8988T (cell line): ENCODE measurements at regions not wholly inside any gene's neighbourhood (a gene's known extent, or its start where the extent isn't known, plus 50 kb on each side); places are given as distances from the start of the nearest gene placed in this dataset.

Experiments used
- DNase-seq: peaks from one replicate; pipeline ENCODE4 v3.0.0; 2011

DNA sequence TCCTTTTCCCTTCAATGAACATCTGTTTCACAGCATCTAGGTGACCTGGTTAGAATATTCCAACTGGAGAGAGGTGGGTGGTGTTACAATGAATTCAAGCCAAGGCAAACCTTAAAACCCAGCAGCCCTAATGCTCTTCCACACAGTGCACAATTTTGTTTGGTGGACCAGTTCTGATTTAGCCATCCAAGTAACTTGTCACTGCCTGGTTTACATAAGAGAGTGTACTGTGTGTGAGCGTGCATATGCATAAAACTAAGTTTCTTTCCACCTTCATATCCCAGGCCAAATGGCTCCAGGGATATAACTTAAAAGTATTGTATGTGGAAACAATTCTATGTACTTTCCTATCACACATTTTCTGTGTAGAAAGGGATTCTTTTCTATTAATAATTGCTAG lies 200.4 kb upstream of the FAR2 start:
- DNase-seq = no peak

DNA sequence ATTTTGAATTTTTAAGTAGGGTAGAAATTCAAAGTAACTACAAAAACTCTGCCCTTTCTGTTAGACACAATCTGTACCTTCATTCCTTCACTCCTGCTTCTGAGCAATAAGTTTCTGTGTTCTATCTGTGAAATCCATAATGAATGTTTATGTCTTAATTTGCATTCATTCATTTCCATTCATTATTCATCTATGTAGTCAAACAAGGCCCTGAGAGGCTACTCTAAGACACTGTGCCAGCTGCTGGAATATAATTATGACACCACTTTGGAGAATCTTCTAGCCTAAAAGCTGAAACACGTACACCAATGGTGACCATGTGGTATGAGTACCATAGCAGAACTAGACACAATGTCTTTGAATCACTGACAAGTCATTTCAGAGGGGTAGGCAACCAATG lies 199.9 kb upstream of the FAR2 start:
- DNase-seq = no peak

DNA sequence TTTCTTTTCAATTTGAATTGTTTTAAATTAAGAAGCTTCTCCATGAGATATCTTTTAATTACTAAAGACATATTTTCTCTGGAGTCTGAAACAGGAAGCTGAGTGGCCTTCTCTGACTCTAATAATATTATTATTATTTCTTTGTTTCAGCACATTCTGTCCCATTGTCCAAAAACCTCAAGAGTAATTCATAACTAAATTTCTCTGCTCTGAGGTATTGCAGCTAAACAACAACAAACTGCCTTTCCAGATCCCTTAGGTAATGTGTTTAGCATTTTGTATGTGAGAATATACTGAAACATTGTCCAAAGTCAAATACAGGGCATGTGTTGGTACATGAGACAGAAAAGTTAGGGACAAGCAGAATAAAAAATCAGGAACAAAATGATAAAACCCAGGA lies 199.0 kb upstream of the FAR2 start:
- no peak for DNase-seq

DNA sequence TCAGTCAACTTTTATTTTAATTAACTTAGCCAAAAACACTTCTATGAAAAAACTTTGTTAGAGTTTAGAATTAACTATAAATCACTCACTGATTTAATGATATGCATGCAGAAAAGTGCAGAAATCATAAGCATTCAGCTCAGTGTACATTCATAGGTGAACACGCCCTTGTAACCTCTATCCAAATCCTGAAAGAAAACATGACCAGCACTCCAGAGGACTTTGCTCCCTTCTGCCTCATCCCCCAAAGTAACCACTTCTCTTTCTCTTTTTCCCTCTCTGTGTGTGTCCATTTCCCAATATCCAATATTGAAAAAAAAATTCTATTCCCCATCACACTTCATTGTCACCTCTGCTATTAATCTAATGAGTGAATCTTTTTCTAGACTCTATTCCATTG lies 197.1 kb upstream of the FAR2 start:
- no peak for DNase-seq

DNA sequence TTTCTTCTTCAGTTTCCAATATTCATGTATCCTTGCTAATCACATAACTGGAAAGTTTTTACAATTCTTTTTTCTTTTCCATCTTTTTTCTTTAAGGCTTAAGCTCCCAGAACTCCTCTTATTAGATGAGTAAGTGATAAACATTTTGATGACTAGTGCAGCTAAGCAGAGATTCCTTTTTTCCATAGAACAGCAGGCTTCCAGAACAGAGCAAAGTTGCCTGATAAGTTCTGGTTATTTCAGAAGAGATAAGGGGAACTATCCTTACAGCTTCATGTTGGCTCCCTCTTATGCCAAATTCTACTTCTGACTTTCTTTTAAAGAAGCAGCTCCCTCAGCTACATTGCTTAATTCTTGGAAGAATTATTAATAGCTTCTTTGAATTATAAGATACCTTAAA lies 194.7 kb upstream of the FAR2 start:
- DNase-seq = no peak

DNA sequence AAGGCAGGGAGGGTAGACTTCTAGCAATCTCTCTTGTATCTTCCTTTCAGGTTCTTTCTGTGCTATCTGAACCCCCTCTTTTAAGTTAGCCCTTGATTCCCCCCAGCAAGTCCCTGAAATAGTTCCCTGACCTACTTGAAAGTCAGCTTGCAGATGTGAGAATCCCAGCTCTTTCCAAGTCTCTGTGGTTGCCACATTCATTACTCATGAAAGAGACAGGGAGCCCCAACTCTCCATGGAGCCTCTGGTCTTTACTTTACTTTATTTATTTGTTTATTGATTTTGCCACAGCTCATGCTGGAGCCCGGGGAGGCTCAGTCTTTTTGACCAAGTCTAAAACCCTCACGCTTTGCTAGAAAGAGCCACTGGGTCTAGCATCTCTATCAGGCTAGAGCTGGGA lies 193.6 kb upstream of the FAR2 start:
- DNase-seq = no peak

DNA sequence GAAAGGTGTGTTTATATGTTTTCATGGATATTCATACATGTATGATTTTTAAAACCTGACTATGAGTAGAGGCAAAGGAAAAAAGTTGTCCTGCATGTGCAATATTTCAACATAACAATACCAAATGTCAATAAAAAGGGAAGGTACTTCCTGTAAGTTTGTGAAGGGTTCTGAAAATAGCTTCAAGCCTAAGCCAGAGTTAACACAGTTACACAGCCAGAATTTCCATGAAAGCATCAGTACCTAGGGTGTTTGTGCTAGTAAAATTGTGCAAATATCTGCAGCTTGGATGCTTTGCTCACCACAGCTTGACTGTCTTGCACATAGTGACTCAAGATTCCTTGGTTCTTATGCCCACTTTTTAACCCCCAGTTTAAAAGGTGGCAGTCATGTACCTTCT lies 193.1 kb upstream of the FAR2 start:
- no peak for DNase-seq

DNA sequence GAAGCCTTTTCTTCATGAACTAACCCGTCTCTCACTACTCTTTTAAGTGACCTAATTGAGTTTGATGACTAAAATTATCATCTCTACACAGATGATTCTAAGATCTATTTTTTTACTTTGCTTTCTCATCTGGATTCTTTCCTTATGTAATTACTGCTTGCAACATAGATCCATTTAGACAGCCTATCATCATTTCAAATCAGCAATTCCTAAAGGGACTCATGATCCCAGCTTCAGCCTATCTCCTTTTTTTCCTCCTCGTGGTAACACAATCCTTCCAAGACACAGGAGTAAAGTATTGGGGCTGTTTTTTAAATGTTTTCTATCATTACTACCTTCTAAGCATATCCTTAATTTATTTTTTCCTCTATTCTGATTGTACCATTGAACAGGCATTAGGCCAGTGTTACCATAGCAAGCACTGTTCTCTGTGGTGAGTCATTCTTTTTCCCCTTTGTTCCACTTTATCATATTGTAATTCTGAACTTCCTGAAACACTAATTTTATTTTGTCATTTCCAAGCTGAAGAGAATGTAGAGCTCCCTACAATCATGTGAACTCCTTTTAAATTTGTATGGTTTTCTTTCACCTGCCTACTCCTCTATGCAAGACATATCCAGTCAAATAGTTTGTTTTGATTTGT lies 190.4 kb upstream of the FAR2 start:
- DNase-seq = no peak

DNA sequence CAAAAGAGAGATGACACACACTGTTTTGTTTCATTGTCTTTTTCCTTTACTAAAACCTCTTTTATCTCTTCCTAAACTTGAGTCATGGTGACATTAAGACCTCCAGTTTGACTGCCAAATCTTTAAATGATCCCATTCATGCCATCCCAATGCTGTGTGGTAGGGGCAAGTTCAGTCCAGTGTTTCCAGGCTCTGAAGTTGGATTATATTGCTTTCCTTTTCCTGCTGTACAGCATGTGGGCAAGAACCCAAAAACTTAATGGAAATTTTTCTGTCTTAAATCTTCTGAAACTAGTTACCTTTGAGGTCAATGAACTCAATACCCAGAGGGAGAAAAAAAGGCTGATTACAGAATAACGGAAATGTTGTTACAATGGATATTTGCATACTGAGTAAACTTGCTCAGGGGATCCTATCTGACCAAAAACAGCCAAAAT lies 187.1 kb upstream of the FAR2 start:
- no peak for DNase-seq

DNA sequence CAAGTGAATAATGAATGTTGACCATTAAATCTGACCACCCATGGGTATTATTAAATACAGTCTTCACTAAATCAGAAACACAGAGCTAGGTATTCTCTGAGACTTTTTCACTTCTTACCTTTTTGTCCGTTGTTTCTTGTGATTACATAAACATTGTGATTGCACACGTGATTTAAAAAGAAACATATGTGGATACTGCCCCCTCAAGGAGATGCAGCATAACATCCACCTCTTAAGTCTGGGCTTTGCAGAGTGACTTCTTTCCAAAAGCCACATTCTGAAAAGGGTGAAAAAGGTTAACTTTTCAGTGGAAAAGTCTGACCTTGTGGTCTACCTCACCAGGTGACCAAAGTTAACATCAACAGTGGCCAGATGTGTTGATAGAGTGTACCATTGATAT lies 185.5 kb upstream of the FAR2 start:
- no peak for DNase-seq

DNA sequence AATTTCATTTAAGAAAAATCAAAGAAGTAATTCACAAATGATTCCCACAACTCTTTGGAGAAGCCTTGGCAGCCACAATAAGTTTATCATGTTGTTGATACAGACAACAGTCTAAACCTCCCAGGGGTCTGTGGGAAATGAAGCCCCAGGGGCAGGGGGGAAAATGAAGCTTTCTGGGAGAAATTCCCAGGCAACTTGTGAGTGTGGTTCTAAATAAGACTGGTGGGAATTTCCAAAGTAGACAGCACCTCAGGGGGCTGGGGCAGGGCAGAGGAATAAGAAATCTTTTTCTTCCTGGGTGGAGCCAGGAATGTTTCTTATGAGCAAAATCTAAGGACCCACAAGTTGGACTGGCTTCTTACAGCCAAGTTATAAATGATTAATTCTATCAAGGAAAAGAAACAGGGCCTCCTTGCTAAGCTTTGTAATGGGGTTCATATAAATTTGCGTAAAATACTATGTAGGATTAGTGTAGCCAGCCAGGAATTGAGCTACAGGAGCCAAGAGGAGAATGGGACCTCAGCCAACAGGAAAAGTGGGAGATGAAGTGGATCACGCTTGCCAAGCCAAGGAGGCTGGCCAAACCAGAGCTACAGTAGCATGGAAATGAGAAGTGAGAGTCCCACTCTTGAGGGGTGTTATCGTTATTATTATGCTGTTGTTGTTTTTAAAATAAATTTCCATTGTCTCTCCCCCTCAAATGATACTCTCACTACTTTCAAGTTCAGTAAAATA lies 182.9 kb upstream of the FAR2 start:
- no peak for DNase-seq

DNA sequence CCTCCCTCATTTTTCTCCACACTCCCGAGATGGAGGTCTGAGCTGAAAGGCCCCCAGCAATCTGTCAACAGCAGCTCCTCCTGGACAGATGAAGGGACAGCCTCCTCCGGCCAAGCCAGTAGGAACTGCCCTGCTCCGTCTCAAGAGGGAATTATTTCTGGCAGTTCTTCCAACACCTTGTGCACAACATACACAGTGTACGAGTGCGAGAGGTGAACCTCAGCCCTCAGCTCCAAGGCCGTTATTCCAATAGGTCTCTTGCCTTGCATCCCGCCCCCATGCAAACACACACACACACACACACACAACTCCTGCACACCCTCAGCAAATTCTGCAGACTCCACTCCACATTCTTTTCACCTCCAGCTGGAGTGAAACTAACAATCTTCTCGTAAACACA lies 181.7 kb upstream of the FAR2 start:
- DNase-seq = no peak

DNA sequence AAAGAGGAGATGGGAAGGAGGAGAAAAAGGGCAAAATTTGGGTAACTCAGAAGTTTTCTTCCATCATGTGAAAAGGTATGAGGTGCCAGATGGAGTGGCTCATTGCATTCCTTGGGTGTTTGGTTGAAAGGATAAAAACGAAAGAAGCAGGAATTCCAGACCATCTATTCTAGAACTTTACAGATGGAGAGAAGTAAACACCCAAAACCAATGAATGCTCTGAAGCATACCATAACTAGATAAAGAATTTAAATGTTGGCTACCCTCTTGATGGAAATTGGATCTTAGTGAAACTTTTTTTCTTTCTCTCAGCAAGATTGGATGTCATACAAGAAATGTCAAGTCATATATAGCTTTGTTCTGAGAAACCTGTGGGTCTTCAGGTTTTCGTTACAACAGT lies 175.6 kb upstream of the FAR2 start:
- no peak for DNase-seq

DNA sequence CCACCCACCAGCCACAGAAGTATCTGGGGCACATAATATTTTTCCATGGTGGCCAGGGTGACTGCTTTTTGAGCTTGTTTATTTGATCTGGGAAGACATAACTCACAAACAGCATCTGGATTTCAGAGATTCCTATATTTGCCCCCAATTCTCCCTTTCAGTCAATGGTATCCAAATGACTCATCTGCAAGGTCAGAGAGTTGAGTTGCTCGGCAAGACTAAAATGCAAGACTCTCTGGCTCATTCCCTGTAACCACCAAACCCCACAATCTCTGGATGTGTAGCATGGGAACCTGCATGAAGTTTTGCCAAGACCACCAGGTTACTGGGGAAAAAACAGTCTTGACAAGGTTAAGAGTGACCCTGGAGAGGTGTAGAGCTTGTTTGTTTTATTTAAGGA lies 174.9 kb upstream of the FAR2 start:
- no peak for DNase-seq

DNA sequence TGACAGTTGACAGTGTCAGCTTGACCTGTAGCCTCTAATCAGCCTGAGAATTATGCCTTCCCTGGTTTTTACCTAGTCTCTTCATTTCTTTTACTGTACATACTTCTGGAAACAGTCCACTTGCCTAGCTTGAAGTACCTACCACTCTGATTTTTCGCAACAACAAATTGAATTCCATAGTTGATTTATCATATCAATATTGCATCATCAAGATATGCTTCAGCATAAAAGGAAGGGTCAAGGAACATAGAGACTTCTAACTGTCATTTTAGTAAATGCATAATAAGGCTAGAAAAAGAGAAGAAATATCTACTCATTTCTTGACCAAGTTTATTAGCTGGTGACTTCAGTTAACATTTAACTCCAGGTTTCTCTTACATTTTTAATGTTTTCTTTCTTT lies 174.2 kb upstream of the FAR2 start:
- DNase-seq = no peak

DNA sequence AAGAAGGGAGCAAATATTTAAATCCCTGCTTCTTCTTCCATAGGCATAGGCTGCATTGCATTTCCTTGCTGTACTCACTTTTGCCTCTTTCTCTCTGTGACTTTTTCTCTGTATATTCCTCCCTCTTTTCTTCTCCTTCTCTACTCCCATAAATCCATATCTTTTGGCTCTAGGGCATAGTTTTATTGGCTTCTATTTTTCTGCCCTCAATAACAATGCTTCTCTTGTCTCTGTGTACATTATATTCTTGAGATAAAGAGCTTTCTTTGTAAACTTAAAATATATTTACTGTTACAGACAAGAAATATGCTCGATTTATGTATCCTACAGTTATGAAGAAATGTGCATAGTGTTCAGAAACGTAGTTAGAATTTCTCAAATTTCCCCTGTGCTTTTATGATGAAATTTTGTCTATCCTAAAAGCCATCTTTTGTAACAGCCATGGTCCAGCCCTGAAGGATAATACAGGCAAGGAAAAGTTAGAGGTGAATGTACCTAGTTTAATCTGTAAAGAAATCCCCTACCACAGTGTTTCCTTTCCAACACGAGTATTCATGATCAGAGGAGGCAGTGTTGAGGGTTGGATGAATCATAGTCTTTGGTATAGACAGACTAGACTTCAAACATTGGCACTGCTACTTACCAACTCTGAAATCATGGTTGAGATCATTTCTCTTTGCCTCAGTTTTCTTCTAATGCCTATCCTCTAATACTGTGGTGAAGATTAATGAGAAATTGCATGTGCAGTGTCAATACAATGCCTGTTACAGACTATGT lies 173.3 kb upstream of the FAR2 start:
- DNase-seq = no peak

DNA sequence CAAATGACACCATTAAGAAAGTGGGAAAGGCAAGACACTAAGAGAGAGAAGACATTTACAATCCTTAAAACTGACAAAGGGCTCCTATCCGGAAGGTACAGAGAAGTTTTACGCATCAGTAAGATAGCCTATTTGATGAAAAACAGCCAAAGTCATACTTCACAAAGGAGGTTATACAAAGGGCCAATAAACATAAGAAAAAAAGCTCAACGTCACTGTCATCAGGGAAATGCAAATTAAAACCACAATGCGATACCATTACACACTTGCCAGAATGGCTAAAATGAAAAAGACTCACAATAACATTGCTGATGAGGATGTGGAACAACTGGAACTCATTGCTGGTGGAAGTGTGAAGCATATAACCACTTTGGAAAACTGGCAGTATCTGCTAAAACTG lies 168.6 kb upstream of the FAR2 start:
- DNase-seq = no peak

DNA sequence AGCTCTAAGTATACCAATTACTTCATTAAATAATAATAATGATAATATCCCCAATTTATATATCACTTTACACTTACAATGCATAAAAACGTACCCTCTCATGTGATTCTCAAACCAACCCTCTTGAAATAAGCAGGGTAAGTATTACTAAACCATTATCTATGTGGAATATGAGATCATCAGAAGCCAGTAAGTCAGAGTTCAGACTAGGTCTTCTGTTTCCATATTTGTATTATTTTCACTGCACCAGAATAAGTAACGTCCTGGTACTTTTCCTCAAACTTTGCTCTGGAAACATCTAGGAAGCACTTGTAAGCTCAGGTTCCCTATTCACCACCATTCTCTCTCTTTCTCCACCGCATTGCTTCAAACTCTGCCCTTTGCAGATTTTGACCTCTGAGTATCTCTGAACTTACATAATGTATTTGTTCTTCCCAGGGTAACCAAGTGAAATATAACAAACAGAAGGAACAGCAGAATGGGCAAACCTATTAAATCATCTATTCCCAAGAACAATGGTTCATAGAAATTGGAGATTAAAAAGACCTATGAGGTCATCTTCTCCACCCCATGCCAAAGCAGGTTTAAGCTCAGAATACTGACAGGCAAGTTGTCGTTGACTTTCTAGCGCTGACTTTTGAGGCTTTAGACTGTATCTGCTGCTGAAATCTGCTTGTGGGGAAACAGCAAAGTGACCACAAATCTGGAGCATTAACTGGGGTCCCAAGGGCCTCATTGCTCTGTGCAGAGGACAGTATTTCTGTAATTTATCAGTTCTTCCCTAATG lies 161.3 kb upstream of the FAR2 start:
- no peak for DNase-seq

DNA sequence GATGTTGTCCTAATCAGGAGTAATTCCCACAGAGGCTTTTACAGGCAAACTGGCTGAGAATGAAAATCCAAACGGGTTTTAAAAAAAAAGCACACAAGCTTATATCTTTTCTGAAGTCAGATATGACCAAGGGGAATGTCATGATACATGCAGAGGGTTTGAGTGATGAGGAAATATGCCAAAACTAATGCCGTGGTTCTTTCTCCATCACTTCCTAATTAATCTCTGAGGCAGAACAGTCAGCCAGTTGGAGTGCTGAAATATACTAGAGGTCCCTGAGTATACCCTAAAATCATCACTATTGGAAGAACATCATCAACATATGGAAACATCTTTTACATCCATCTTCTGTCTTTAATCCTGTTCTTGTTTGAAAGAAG lies 160.8 kb upstream of the FAR2 start:
- no peak for DNase-seq

DNA sequence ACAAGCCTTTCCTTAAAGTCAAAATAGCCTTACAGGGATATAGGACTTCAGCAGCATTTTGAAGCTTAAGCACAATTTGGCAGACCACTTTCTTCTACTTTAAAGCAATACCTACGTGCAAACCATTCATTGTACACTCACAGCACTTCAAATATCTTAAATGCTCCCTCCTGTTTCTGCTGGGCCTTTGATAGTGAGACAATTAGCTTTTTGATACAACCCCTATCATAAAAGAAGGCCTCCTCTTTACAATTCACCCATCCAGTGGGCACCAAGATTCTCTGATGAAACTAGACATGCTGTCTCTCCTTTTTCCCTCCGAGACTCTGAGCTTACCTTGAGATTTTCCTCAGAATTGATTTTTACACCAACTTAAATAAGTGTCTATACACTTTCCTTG lies 157.5 kb upstream of the FAR2 start:
- DNase-seq = no peak

DNA sequence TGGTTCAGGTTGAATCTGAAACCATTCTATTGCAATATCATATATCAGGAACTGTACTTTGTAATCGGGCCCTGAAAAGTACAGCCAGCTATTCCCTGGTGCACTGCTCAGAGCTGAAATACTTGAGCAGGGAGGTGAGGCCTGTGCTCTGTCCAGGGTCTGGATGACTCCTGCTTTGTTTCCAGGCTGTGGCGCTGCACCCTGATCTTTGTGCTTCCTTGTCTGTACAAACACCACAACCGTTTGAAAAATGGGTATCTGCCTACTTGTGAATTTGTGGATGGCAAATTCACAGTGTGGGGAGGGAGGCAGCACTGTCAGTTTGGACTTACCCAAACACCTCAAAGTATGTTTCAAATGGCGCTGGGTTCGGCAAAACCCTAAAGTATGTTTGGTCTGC lies 155.4 kb upstream of the FAR2 start:
- no peak for DNase-seq

DNA sequence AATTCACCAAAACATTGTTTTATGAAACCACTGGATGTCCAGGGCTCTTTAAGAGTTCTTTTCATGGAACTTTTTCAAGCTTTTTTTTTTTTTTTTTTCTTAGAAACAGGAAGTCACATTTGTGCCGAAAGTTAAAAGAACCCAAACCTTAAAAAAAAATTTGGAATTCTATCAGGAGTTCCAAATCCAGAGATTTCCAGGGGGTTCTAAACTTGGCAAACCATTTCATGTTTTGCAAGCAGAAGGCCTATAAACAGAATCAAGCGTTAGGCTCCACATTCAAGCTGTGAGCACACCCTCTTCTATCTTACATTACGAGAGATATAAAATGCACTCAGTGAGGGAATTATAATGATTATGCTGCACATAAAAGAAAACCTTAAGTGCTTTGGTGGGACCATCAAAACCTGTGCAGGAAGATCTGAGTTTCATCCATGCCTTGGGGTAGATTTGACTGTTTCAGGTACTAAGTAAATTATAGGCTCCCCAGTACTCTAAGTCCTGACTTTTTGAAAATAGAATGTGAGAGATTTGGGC lies 154.8 kb upstream of the FAR2 start:
- DNase-seq = no peak

DNA sequence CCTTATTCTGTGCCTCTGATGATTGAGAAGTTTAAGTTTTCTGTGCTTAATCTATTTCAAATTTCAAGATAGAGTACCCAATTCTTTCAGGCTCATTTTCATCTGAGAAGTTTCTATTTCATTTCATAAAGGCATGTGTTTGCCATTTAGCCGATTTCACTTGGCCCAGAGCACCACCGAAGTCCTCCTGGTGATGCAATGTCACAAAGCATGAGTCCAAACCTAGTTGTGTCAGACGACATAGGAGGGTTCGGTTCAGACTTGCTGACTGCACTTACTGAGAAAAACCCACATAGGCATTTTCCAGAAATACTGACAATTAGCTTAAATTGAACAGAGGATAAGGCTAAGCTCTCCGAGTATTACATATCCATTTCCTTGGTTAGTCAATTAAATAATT lies 152.4 kb upstream of the FAR2 start:
- no peak for DNase-seq
